MM.1S (cell line): ENCODE measurements at regions not wholly inside any gene's neighbourhood (a gene's known extent, or its start where the extent isn't known, plus 50 kb on each side); places are given as distances from the start of the nearest gene placed in this dataset.
"Not testable (repeated sequence)": the region's sequence is repeated elsewhere in the genome, so short reads cannot be mapped to it uniquely, and the experiment has no call there.

Experiments
- DNase-seq: peaks from one replicate; pipeline ENCODE4 v3.0.0-alpha.2; 2015
- H2AFZ ChIP-seq: fragments of 300-600 bp; sonication (generic); 2 replicates; pipeline ENCODE4 v1.6.0; 2016; ENCODE audit warnings: antibody characterized with exemption, low read length
- H3F3A ChIP-seq: fragments of 300-600 bp; sonication (generic); 2 replicates; pipeline ENCODE4 v1.6.1; 2016; ENCODE audit warnings: mild to moderate bottlenecking, antibody characterized with exemption, low read length, moderate library complexity, mixed read lengths; ENCODE audit not compliant: insufficient read depth
- H3K27ac ChIP-seq: fragments of 300-600 bp; sonication (generic); 2 replicates; pipeline ENCODE4 v1.5.1; 2016; ENCODE audit warnings: mild to moderate bottlenecking, low read length
- H3K27me3 ChIP-seq: fragments of 300-600 bp; sonication (generic); replicated peaks from 2 replicates; pipeline ENCODE4 v1.6.0; 2016; ENCODE audit warnings: low read length; ENCODE audit not compliant: insufficient read depth
- H3K36me3 ChIP-seq: fragments of 300-600 bp; sonication (generic); replicated peaks from 2 replicates; pipeline ENCODE4 v1.6.1; 2016; ENCODE audit warnings: mild to moderate bottlenecking, low read length, mixed read lengths; ENCODE audit not compliant: insufficient read depth
- H3K4me1 ChIP-seq: fragments of 300-600 bp; sonication (generic); 2 replicates; pipeline ENCODE4 v1.6.1; 2016; ENCODE audit warnings: low read length, mixed read lengths
- H3K4me2 ChIP-seq: fragments of 300-600 bp; sonication (generic); 2 replicates; pipeline ENCODE4 v1.6.0; 2016; ENCODE audit warnings: low read depth, low read length
- H3K4me3 ChIP-seq: fragments of 300-600 bp; sonication (generic); 2 replicates; pipeline ENCODE4 v1.5.1; 2016; ENCODE audit warnings: low read length, mixed read lengths
- H3K79me2 ChIP-seq: fragments of 300-600 bp; sonication (generic); 2 replicates; pipeline ENCODE4 v1.6.1; 2016; ENCODE audit warnings: mixed run types, low read length, mixed read lengths
- H3K9ac ChIP-seq: fragments of 300-600 bp; sonication (generic); 2 replicates; pipeline ENCODE4 v1.6.1; 2016; ENCODE audit warnings: low read length, mixed read lengths
- H3K9me2 ChIP-seq: fragments of 300-600 bp; sonication (generic); replicated peaks from 2 replicates; pipeline ENCODE4 v1.6.1; 2016; ENCODE audit warnings: mild to moderate bottlenecking, low read length, mixed read lengths; ENCODE audit not compliant: insufficient read depth
- H3K9me3 ChIP-seq: fragments of 300-600 bp; sonication (generic); replicated peaks from 2 replicates; pipeline ENCODE4 v1.6.1; 2016; ENCODE audit warnings: mild to moderate bottlenecking, low read length, mixed read lengths; ENCODE audit not compliant: insufficient read depth
- H4K20me1 ChIP-seq: fragments of 300-600 bp; sonication (generic); 2 replicates; pipeline ENCODE4 v1.6.1; 2016; ENCODE audit warnings: mild to moderate bottlenecking, low read length, moderate library complexity, mixed read lengths; ENCODE audit not compliant: insufficient read depth
- CTCF ChIP-seq: fragments of 300-600 bp; sonication (generic); IDR thresholded peaks from 2 replicates; pipeline ENCODE4 v1.5.1; 2016; ENCODE audit warnings: antibody characterized with exemption, low read length, mixed read lengths
- EZH2 ChIP-seq: fragments of 300-600 bp; sonication (generic); optimal IDR thresholded peaks from 2 replicates; pipeline ENCODE3; 2017; ENCODE audit warnings: low read depth, mild to moderate bottlenecking, antibody characterized with exemption, low read length, mixed read lengths
- EZH2phosphoT487 ChIP-seq: fragments of 300-600 bp; sonication (generic); IDR thresholded peaks from 2 replicates; pipeline ENCODE4 v1.6.1; 2018; ENCODE audit warnings: antibody characterized with exemption, low read length

- TF ChIP-seq CTCF (no peak), EZH2 (no peak), EZH2phosphoT487 (no peak)
- H3K9me3 ChIP-seq = no peaks in the 10 kb centered on the region
These were observed 278.2 kb upstream of the COL3A1 start for GRCh38 chr2:188695953-188696352.

GRCh38 chr2:188698151-188698550 lies 276.0 kb upstream of the COL3A1 start:
- not testable (repeated sequence) for H3K4me1 ChIP-seq, H3K9me3 ChIP-seq, H3K36me3 ChIP-seq

More at GRCh38 chr2:188695953-188696352, 278.2 kb upstream of the COL3A1 start:
- no peak overlapping the region for H2AFZ ChIP-seq
- H3F3A ChIP-seq = no peaks in the 10 kb centered on the region
- no peaks in the 10 kb centered on the region for H3K36me3 ChIP-seq
- H3K4me1 ChIP-seq = no peaks in the 10 kb centered on the region
- no peak overlapping the region for H3K4me2 ChIP-seq
- H3K79me2 ChIP-seq = no peaks in the 10 kb centered on the region
- H4K20me1 ChIP-seq = no peaks in the 10 kb centered on the region
- no peak overlapping the region for H3K4me3 ChIP-seq
- no peak for DNase-seq
- H3K27ac ChIP-seq = no peak overlapping the region
- no peak overlapping the region for H3K9ac ChIP-seq
- H3K27me3 ChIP-seq = no peaks in the 10 kb centered on the region
- H3K9me2 ChIP-seq = no peaks in the 10 kb centered on the region

GRCh38 chr2:188701836-188702235 lies 272.3 kb upstream of the COL3A1 start:
- Histone ChIP-seq H3K36me3 (no peaks in the 10 kb centered on the region), H3K9me2 (no peaks in the 10 kb centered on the region), H3K79me2 (no peaks in the 10 kb centered on the region), H3K9ac (no peak overlapping the region), H3K4me2 (no peak overlapping the region), H3K4me3 (no peak overlapping the region), H4K20me1 (no peaks in the 10 kb centered on the region), H3K27me3 (no peaks in the 10 kb centered on the region), H3F3A (no peaks in the 10 kb centered on the region), H3K27ac (no peak overlapping the region), H2AFZ (no peak overlapping the region), H3K9me3 (no peaks in the 10 kb centered on the region), H3K4me1 (no peaks in the 10 kb centered on the region)
- no peak for DNase-seq
- TF ChIP-seq CTCF (no peak), EZH2 (no peak), EZH2phosphoT487 (no peak)

More at GRCh38 chr2:188698151-188698550, 276.0 kb upstream of the COL3A1 start:
- H4K20me1 ChIP-seq, H3K9me2 ChIP-seq, H3F3A ChIP-seq, H3K79me2 ChIP-seq, H3K9ac ChIP-seq, H3K4me3 ChIP-seq, H2AFZ ChIP-seq, DNase-seq, H3K27me3 ChIP-seq, H3K27ac ChIP-seq, H3K4me2 ChIP-seq: not testable (repeated sequence)

GRCh38 chr2:188705191-188705590 lies 269.0 kb upstream of the COL3A1 start:
- Histone ChIP-seq H3K27ac (no peak overlapping the region), H2AFZ (no peak overlapping the region), H3K9me2 (no peaks in the 10 kb centered on the region), H3K9ac (no peak overlapping the region), H3K9me3 (no peaks in the 10 kb centered on the region), H3F3A (no peaks in the 10 kb centered on the region), H3K4me3 (no peak overlapping the region), H3K79me2 (no peaks in the 10 kb centered on the region), H3K36me3 (no peaks in the 10 kb centered on the region), H4K20me1 (no peaks in the 10 kb centered on the region), H3K4me1 (no peaks in the 10 kb centered on the region), H3K27me3 (no peaks in the 10 kb centered on the region), H3K4me2 (no peak overlapping the region)
- TF ChIP-seq CTCF = no peak
- TF ChIP-seq EZH2phosphoT487 = no peak
- no peak for TF ChIP-seq EZH2
- no peak for DNase-seq
